KMS-11 (cell line): ENCODE measurements at regions not wholly inside any gene's neighbourhood (a gene's known extent, or its start where the extent isn't known, plus 50 kb on each side); places are given as distances from the start of the nearest gene placed in this dataset.
A peak's percentile ranks its signal among the peaks of the same experiment; 100 is the strongest.

ENCODE experiments used
- H2AFZ ChIP-seq: fragments of 200-600 bp; sonication (generic); 2 replicates; pipeline ENCODE4 v1.6.1; 2016; ENCODE audit warnings: antibody characterized with exemption, mixed run types, low read depth
- H3K27ac ChIP-seq: fragments of 200-600 bp; sonication (generic); 2 replicates; pipeline ENCODE4 v1.6.1; 2016; ENCODE audit warnings: mild to moderate bottlenecking, mixed run types
- H3K27me3 ChIP-seq: fragments of 200-600 bp; sonication (generic); 2 replicates; pipeline ENCODE4 v1.6.1; 2017; ENCODE audit warnings: mild to moderate bottlenecking, low read depth, mixed run types, moderate library complexity; ENCODE audit not compliant: insufficient read depth
- H3K36me3 ChIP-seq: fragments of 200-600 bp; sonication (generic); 2 replicates; pipeline ENCODE4 v1.6.1; 2017; ENCODE audit warnings: mild to moderate bottlenecking, mixed run types; ENCODE audit not compliant: insufficient read depth
- H3K4me1 ChIP-seq: fragments of 200-600 bp; sonication (generic); 2 replicates; pipeline ENCODE4 v1.6.1; 2016; ENCODE audit warnings: mild to moderate bottlenecking, low read depth, mixed run types; ENCODE audit not compliant: poor library complexity, severe bottlenecking
- H3K4me2 ChIP-seq: fragments of 200-600 bp; sonication (generic); 2 replicates; pipeline ENCODE4 v1.7.0; 2016; ENCODE audit warnings: mild to moderate bottlenecking, mixed run types
- H3K4me3 ChIP-seq: fragments of 200-600 bp; sonication (generic); IDR thresholded peaks from 2 replicates; pipeline ENCODE4 v1.6.1; 2017; ENCODE audit warnings: low read depth, low read length, mixed read lengths; ENCODE audit not compliant: insufficient read depth
- H3K79me2 ChIP-seq: fragments of 200-600 bp; sonication (generic); 2 replicates; pipeline ENCODE4 v1.6.1; 2016; ENCODE audit warnings: low read depth, mixed run types; ENCODE audit not compliant: insufficient read depth
- H3K9ac ChIP-seq: fragments of 200-600 bp; sonication (generic); 2 replicates; pipeline ENCODE4 v1.6.1; 2016; ENCODE audit warnings: mild to moderate bottlenecking, mixed run types
- H4K20me1 ChIP-seq: fragments of 200-600 bp; sonication (generic); 2 replicates; pipeline ENCODE4 v1.6.1; 2016; ENCODE audit warnings: mild to moderate bottlenecking, mixed run types; ENCODE audit not compliant: insufficient read depth
- TF ChIP-seq, protein P1 (sequence below): fragments of 200-600 bp; sonication (generic); conservative IDR thresholded peaks from 2 replicates; pipeline ENCODE4 v1.6.1; 2017; ENCODE audit warnings: low read depth, mild to moderate bottlenecking, antibody characterized with exemption, low read length, moderate library complexity, mixed read lengths

DNA sequence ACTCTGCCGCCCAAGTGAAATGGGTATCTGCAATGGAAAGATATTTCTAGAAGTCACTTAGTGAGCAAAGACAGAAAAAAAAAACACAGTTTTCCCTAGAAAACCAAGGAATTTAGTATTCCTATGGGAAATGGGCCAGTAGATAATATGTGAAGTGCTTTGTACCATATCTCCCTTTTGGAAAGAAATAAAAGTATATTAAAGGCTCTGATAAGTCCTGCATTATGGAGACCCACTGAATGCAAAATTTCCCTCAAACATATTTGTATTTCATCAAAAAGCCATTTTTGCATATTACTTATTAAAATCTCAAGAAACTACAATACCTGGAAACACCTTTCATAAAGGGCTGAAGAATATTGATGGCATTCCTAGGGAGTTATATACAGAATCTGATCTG is 51.6 kb upstream of the DYNLRB2 start:
- Histone ChIP-seq H3K79me2 (no peaks in the 10 kb centered on the region), H3K9ac (no peak overlapping the region), H3K36me3 (no peaks in the 10 kb centered on the region), H3K4me1 (no peaks in the 10 kb centered on the region), H3K27me3 (no peaks in the 10 kb centered on the region), H3K4me3 (no peak overlapping the region), H3K27ac (no peak overlapping the region), H3K4me2 (no peak overlapping the region), H2AFZ (no peak overlapping the region), H4K20me1 (no peaks in the 10 kb centered on the region)
- TF ChIP-seq, protein P1, sequence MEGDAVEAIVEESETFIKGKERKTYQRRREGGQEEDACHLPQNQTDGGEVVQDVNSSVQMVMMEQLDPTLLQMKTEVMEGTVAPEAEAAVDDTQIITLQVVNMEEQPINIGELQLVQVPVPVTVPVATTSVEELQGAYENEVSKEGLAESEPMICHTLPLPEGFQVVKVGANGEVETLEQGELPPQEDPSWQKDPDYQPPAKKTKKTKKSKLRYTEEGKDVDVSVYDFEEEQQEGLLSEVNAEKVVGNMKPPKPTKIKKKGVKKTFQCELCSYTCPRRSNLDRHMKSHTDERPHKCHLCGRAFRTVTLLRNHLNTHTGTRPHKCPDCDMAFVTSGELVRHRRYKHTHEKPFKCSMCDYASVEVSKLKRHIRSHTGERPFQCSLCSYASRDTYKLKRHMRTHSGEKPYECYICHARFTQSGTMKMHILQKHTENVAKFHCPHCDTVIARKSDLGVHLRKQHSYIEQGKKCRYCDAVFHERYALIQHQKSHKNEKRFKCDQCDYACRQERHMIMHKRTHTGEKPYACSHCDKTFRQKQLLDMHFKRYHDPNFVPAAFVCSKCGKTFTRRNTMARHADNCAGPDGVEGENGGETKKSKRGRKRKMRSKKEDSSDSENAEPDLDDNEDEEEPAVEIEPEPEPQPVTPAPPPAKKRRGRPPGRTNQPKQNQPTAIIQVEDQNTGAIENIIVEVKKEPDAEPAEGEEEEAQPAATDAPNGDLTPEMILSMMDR: no peak

- no peak overlapping the region for H3K27ac ChIP-seq
- H3K4me2 ChIP-seq: no peak overlapping the region
- no peak overlapping the region for H2AFZ ChIP-seq
- H3K27me3 ChIP-seq: no peaks in the 10 kb centered on the region
- TF ChIP-seq, protein P1: no peak
- H3K4me3 ChIP-seq: no peak overlapping the region
- H3K4me1 ChIP-seq: peaks cover 8% of the 10 kb centered on the region
- H4K20me1 ChIP-seq: no peaks in the 10 kb centered on the region
- no peaks in the 10 kb centered on the region for H3K79me2 ChIP-seq
- H3K36me3 ChIP-seq: no peaks in the 10 kb centered on the region
- no peak overlapping the region for H3K9ac ChIP-seq
These were observed 52.6 kb upstream of the DYNLRB2 start for GRCh38 chr16:80488167-80488566.

DNA sequence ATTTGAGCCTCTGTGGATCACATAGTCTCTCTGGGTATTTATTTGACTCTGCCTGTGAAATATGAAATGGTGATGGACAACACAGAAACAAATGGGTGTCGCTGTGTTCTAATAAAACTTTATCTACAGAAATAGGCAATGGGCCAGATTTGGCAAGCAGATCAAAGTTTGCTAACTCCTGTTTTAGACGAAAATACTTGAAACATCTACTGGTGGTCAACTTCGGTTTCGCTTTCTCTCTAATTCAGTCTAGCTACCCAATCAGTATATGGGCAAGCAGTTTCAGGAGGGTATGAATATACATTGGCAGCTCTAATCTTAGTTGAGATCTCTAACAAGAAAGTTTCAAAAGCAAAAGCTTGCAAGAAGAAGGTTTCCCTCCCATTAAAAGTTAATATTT is 60.1 kb upstream of the DYNLRB2 start:
- Histone ChIP-seq H3K4me2 (peak overlapping the region; percentile 68), H3K27ac (no peak overlapping the region), H3K4me3 (no peak overlapping the region), H2AFZ (no peak overlapping the region), H4K20me1 (no peaks in the 10 kb centered on the region), H3K79me2 (no peaks in the 10 kb centered on the region), H3K27me3 (no peaks in the 10 kb centered on the region), H3K4me1 (peaks cover 55% of the 10 kb centered on the region), H3K9ac (no peak overlapping the region), H3K36me3 (no peaks in the 10 kb centered on the region)
- TF ChIP-seq, protein P1: no peak

- TF ChIP-seq, protein P1: no peak
These were observed 63.0 kb upstream of the DYNLRB2 start for GRCh38 chr16:80477838-80478237.

More at GRCh38 chr16:80477838-80478237, 63.0 kb upstream of the DYNLRB2 start:
- no peaks in the 10 kb centered on the region for H4K20me1 ChIP-seq
- no peak overlapping the region for H3K4me3 ChIP-seq
- H3K9ac ChIP-seq: no peak overlapping the region
- no peak overlapping the region for H2AFZ ChIP-seq
- H3K4me2 ChIP-seq: no peak overlapping the region
- H3K27ac ChIP-seq: no peak overlapping the region
- H3K27me3 ChIP-seq: no peaks in the 10 kb centered on the region
- peaks cover 44% of the 10 kb centered on the region for H3K4me1 ChIP-seq
- H3K79me2 ChIP-seq: no peaks in the 10 kb centered on the region
- no peaks in the 10 kb centered on the region for H3K36me3 ChIP-seq
